B cell (primary cell): ENCODE measurements at regions not wholly inside any gene's neighbourhood (a gene's known extent, or its start where the extent isn't known, plus 50 kb on each side); places are given as distances from the start of the nearest gene placed in this dataset.

Experiments
- ATAC-seq: fragments of 200-7000 bp; cut with Tn5 transposase; one replicate; pipeline ENCODE4 v1.10.0; 2021; ENCODE audit warnings: low read depth, mild to moderate bottlenecking, moderate number of reproducible peaks, moderate library complexity
- CTCF ChIA-PET: fragments of 350-600 bp; sonication (Branson Sonifier 250); formaldehyde crosslinking; loops from one replicate; lab custom pipeline; 2021; ENCODE audit warnings: antibody characterized with exemption, inconsistent platforms; lab: Charles Lee
- POLR2A ChIA-PET: fragments of 350-600 bp; sonication (Branson Sonifier 250); formaldehyde crosslinking; loops from one replicate; lab custom pipeline; 2021; ENCODE audit warnings: antibody characterized with exemption; lab: Charles Lee
- DNase-seq: peaks from one replicate; pipeline ENCODE4 v3.0.0; 2013
- H2AFZ ChIP-seq: 2 replicates; pipeline ENCODE4 v1.6.1; 2012; ENCODE audit warnings: mild to moderate bottlenecking, low read depth, low read length; ENCODE audit not compliant: insufficient read depth, poor library complexity, severe bottlenecking
- H3K27ac ChIP-seq, 2 donors: 1 replicate in 1 of 2; 2 replicates in 1 of 2; pipeline ENCODE4 v1.5.1; 2012 to 2013; ENCODE audit warnings: low read length in 2 of 2, mild to moderate bottlenecking in 2 of 2, moderate library complexity in 1 of 2
- H3K27me3 ChIP-seq, 4 experiments: fragments of 200-600 bp in 1 of 4; sonication (generic) in 1 of 4; replicated peaks in 1 of 4; 1 replicate in 2 of 4; 2 replicates in 2 of 4; pipeline versions ENCODE4 v1.6.1 to v1.7.0; 2013 to 2016; ENCODE audit warnings: low read length in 3 of 4, mild to moderate bottlenecking in 2 of 4, mixed read lengths in 1 of 4, moderate library complexity in 1 of 4; ENCODE audit not compliant: insufficient read depth in 4 of 4, control insufficient read depth in 3 of 4; ENCODE audit errors: control extremely low read depth in 1 of 4
- H3K36me3 ChIP-seq, 2 experiments: replicated peaks in 1 of 2; 1 replicate in 1 of 2; 2 replicates in 1 of 2; pipeline versions ENCODE4 v1.6.1 to v1.7.1; 2013; ENCODE audit warnings: low read length in 1 of 2; ENCODE audit not compliant: insufficient read depth in 2 of 2, control insufficient read depth in 1 of 2; ENCODE audit errors: control extremely low read depth in 1 of 2, extremely low read depth in 1 of 2
- H3K4me1 ChIP-seq, 2 donors: fragments of 200-600 bp in 1 of 2; sonication (generic) in 1 of 2; 1 replicate in 1 of 2; 2 replicates in 1 of 2; pipeline versions ENCODE4 v1.5.1 to v1.6.1; 2013 to 2017; ENCODE audit warnings: low read length in 2 of 2; ENCODE audit not compliant: control insufficient read depth in 2 of 2, insufficient read depth in 2 of 2
- H3K4me2 ChIP-seq: replicated peaks from 2 replicates; pipeline ENCODE3; 2012; ENCODE audit warnings: mild to moderate bottlenecking, low read depth, low read length; ENCODE audit not compliant: poor library complexity, severe bottlenecking
- H3K4me3 ChIP-seq, 5 experiments: fragments of 200-600 bp in 1 of 5; sonication (generic) in 1 of 5; 1 replicate in 3 of 5; 2 replicates in 2 of 5; pipeline versions ENCODE4 v1.5.1 to v1.7.0; 2011 to 2016; ENCODE audit warnings: low read length in 4 of 5, mild to moderate bottlenecking in 4 of 5, low read depth in 2 of 5, control low read depth in 1 of 5, moderate library complexity in 1 of 5; ENCODE audit not compliant: insufficient read depth in 1 of 5; ENCODE audit errors: control extremely low read depth in 1 of 5, extremely low read depth in 1 of 5
- H3K79me2 ChIP-seq: fragments of 200-600 bp; sonication (generic); one replicate; pipeline ENCODE4 v1.6.0; 2016; ENCODE audit warnings: low read length; ENCODE audit not compliant: control insufficient read depth, insufficient read depth
- H3K9ac ChIP-seq: fragments of 200-600 bp; sonication (generic); 2 replicates; pipeline ENCODE4 v1.6.1; 2017; ENCODE audit warnings: mild to moderate bottlenecking, low read length, moderate library complexity
- H3K9me3 ChIP-seq, 3 donors: one replicate each; pipeline versions ENCODE4 v1.6.1 to v1.7.1; 2013; ENCODE audit warnings: low read length in 2 of 3; ENCODE audit not compliant: control insufficient read depth in 2 of 3, insufficient read depth in 1 of 3; ENCODE audit errors: control extremely low read depth in 1 of 3
- H4K20me1 ChIP-seq: 2 replicates; pipeline ENCODE4 v1.6.0; 2012; ENCODE audit warnings: mild to moderate bottlenecking, low read length; ENCODE audit not compliant: insufficient read depth, control insufficient read depth, poor library complexity, severe bottlenecking
- H3K27ac Mint-ChIP-seq: one replicate; pipeline ENCODE4 v1.8.0; 2021; ENCODE audit warnings: mixed read lengths
- H3K27me3 Mint-ChIP-seq: one replicate; pipeline ENCODE4 v1.8.0; 2021; ENCODE audit warnings: mixed read lengths
- H3K4me1 Mint-ChIP-seq: one replicate; pipeline ENCODE4 v1.8.0; 2021; ENCODE audit warnings: mixed read lengths
- H3K4me3 Mint-ChIP-seq: one replicate; pipeline ENCODE4 v1.8.0; 2021; ENCODE audit warnings: mixed read lengths
- H3K9me3 Mint-ChIP-seq: one replicate; pipeline ENCODE4 v1.8.0; 2022; ENCODE audit warnings: mixed read lengths; ENCODE audit not compliant: insufficient read depth
- CTCF ChIP-seq: fragments of 200-600 bp; IDR thresholded peaks from one replicate; pipeline ENCODE4 v1.8.0; 2022; ENCODE audit warnings: antibody characterized with exemption, mild to moderate bottlenecking
- EZH2 ChIP-seq: IDR thresholded peaks from 2 replicates; pipeline ENCODE4 v1.6.1; 2012; ENCODE audit warnings: borderline replicate concordance, low read depth, mild to moderate bottlenecking, moderate library complexity, low read length; ENCODE audit not compliant: insufficient read depth, poor library complexity, severe bottlenecking
- WGBS: methylation state at CpG from one replicate; pipeline ENCODE4 v1.1.5; 2013; ENCODE audit warnings: missing lambda C conversion rate; ENCODE audit not compliant: insufficient coverage; 5-methylcytosine and 5-hydroxymethylcytosine counted together
- intact Hi-C: fragments of 100-400 bp; cut with micrococcal nuclease; formaldehyde crosslinking; loops from one replicate; pipeline ENCODE4 v1.10.0; 2022

- H3K9ac ChIP-seq, result no peak overlapping the region
- intact Hi-C loops, result loop anchor here (10.0 kb wide), 1 partner anchor 141 kb away; no protein-coding TSS in a partner anchor
- Mint-ChIP-seq H3K4me3 (no peak overlapping the region), H3K27me3 (no peaks in the 10 kb centered on the region), H3K9me3 (no peaks in the 10 kb centered on the region), H3K4me1 (peaks cover 20% of the 10 kb centered on the region), H3K27ac (no peak overlapping the region)
- H3K79me2 ChIP-seq, result no peaks in the 10 kb centered on the region
- ChIA-PET CTCF (no interaction called here), POLR2A (no interaction called here)
- ATAC-seq (no peak), DNase-seq (no peak)
- TF ChIP-seq EZH2 (no peak), CTCF (no peak)
- H3K4me3 ChIP-seq, result no peak overlapping the region
- H3K4me1 ChIP-seq, result peaks cover 16 to 17% of the 10 kb centered on the region in 2 donors
- no peak overlapping the region for H3K4me2 ChIP-seq
- no peak overlapping the region for H3K27ac ChIP-seq
- no peaks in the 10 kb centered on the region for H3K36me3 ChIP-seq
- no peaks in the 10 kb centered on the region for H3K27me3 ChIP-seq
- no peaks in the 10 kb centered on the region for H3K9me3 ChIP-seq
- 96% methylated on average over 6 of the region's 6 CpGs for WGBS
- no peak overlapping the region for H2AFZ ChIP-seq
- H4K20me1 ChIP-seq, result no peaks in the 10 kb centered on the region
These were observed 627.4 kb downstream of the LMO4 start for GRCh38 chr1:87956072-87956471.

- intact Hi-C loops, result loop anchor here (10.0 kb wide), 1 partner anchor 142 kb away; no protein-coding TSS in a partner anchor
- Histone ChIP-seq H3K27ac (no peak overlapping the region), H3K9me3 (no peaks in the 10 kb centered on the region), H3K79me2 (no peaks in the 10 kb centered on the region), H2AFZ (no peak overlapping the region), H3K36me3 (no peaks in the 10 kb centered on the region), H3K4me2 (no peak overlapping the region), H4K20me1 (no peaks in the 10 kb centered on the region), H3K9ac (no peak overlapping the region), H3K27me3 (no peaks in the 10 kb centered on the region), H3K4me3 (no peak overlapping the region), H3K4me1 (peaks cover 12 to 13% of the 10 kb centered on the region in 2 donors)
- Mint-ChIP-seq H3K4me3 (no peak overlapping the region), H3K4me1 (peaks cover 14% of the 10 kb centered on the region), H3K27ac (no peak overlapping the region), H3K9me3 (no peaks in the 10 kb centered on the region), H3K27me3 (no peaks in the 10 kb centered on the region)
- no CpG with 5 or more reads among the region's 1 CpG for WGBS
- POLR2A ChIA-PET, result no interaction called here
- TF ChIP-seq CTCF (no peak), EZH2 (no peak)
- CTCF ChIA-PET, result interaction anchor here (1.1 kb wide), 1 partner anchor 663 kb away, joined by 3 read pairs; no protein-coding TSS in a partner anchor
- no peak for ATAC-seq
- no peak for DNase-seq
These were observed 628.1 kb downstream of the LMO4 start for GRCh38 chr1:87956750-87957149.
